H9 (cell line): ENCODE measurements at regions not wholly inside any gene's neighbourhood (a gene's known extent, or its start where the extent isn't known, plus 50 kb on each side); places are given as distances from the start of the nearest gene placed in this dataset.

Experiments used
- DNase-seq: peaks from one replicate; pipeline ENCODE4 v3.0.0-alpha.2; 2017
- H2AFZ ChIP-seq: one replicate; pipeline ENCODE4 v1.6.1; 2013; ENCODE audit warnings: mild to moderate bottlenecking, low read length, control low read depth, moderate library complexity
- H2AK5ac ChIP-seq: 2 replicates; pipeline ENCODE4 v1.6.1; 2013; ENCODE audit warnings: low read length, control low read depth, mixed read lengths; ENCODE audit not compliant: insufficient read length
- H2BK120ac ChIP-seq: one replicate; pipeline ENCODE4 v1.6.1; 2013; ENCODE audit warnings: low read depth, mild to moderate bottlenecking, low read length, control low read depth, inconsistent platforms; ENCODE audit not compliant: poor library complexity, severe bottlenecking
- H2BK12ac ChIP-seq: 2 replicates; pipeline ENCODE4 v1.6.1; 2013; ENCODE audit warnings: low read length, control low read depth, mixed read lengths, low read depth; ENCODE audit not compliant: insufficient read length
- H2BK15ac ChIP-seq: 2 replicates; pipeline ENCODE4 v1.6.1; 2013; ENCODE audit warnings: low read depth, low read length, control low read depth
- H2BK20ac ChIP-seq: one replicate; pipeline ENCODE4 v1.6.1; 2013; ENCODE audit warnings: low read depth, mild to moderate bottlenecking, low read length, control low read depth, inconsistent platforms; ENCODE audit not compliant: poor library complexity, severe bottlenecking
- H2BK5ac ChIP-seq: 2 replicates; pipeline ENCODE4 v1.6.1; 2013; ENCODE audit warnings: low read length, control low read depth, mixed read lengths; ENCODE audit not compliant: insufficient read length
- H3K14ac ChIP-seq: 2 replicates; pipeline ENCODE4 v1.6.1; 2013; ENCODE audit warnings: low read length, control low read depth; ENCODE audit not compliant: insufficient read depth
- H3K18ac ChIP-seq: 2 replicates; pipeline ENCODE4 v1.6.1; 2013; ENCODE audit warnings: low read depth, mild to moderate bottlenecking, mixed read lengths, low read length, control low read depth; ENCODE audit not compliant: insufficient read length
- H3K23ac ChIP-seq: 2 replicates; pipeline ENCODE4 v1.6.1; 2013; ENCODE audit warnings: low read length, control low read depth, mixed read lengths, low read depth; ENCODE audit not compliant: insufficient read length
- H3K23me2 ChIP-seq: 2 replicates; pipeline ENCODE4 v1.6.1; 2013; ENCODE audit warnings: low read depth, mild to moderate bottlenecking, mixed read lengths, low read length, control low read depth; ENCODE audit not compliant: insufficient read length, poor library complexity, severe bottlenecking
- H3K27ac ChIP-seq: 2 replicates; pipeline ENCODE4 v1.5.1; 2013; ENCODE audit warnings: low read length, control low read depth, mixed read lengths, low read depth; ENCODE audit not compliant: insufficient read length
- H3K27me3 ChIP-seq: 2 replicates; pipeline ENCODE4 v1.6.1; 2013; ENCODE audit warnings: low read length, control low read depth, inconsistent platforms; ENCODE audit not compliant: insufficient read depth
- H3K4ac ChIP-seq: 2 replicates; pipeline ENCODE4 v1.6.1; 2013; ENCODE audit warnings: low read depth, mild to moderate bottlenecking, control low read depth, inconsistent platforms, low read length, moderate library complexity
- H3K4me1 ChIP-seq: 2 replicates; pipeline ENCODE4 v1.6.1; 2013; ENCODE audit warnings: low read length, control low read depth, inconsistent platforms; ENCODE audit not compliant: insufficient read depth
- H3K4me2 ChIP-seq: 2 replicates; pipeline ENCODE4 v1.6.1; 2013; ENCODE audit warnings: low read length, control low read depth, mixed read lengths; ENCODE audit not compliant: insufficient read length, insufficient read depth
- H3K56ac ChIP-seq: 2 replicates; pipeline ENCODE4 v1.6.1; 2013; ENCODE audit warnings: low read depth, mild to moderate bottlenecking, mixed read lengths, low read length, control low read depth; ENCODE audit not compliant: insufficient read length
- H3K79me1 ChIP-seq: 2 replicates; pipeline ENCODE4 v1.6.1; 2013; ENCODE audit warnings: low read depth, mild to moderate bottlenecking, moderate library complexity, low read length, control low read depth, inconsistent platforms; ENCODE audit not compliant: insufficient read depth, poor library complexity, severe bottlenecking
- H3K79me2 ChIP-seq: 2 replicates; pipeline ENCODE4 v1.6.1; 2013; ENCODE audit warnings: low read length, control low read depth, inconsistent platforms; ENCODE audit not compliant: insufficient read depth
- H3K9ac ChIP-seq: 2 replicates; pipeline ENCODE4 v1.6.1; 2013; ENCODE audit warnings: low read length, control low read depth, mixed read lengths; ENCODE audit not compliant: insufficient read length; ENCODE audit errors: extremely low read depth
- H3K9me3 ChIP-seq: one replicate; pipeline ENCODE4 v1.6.1; 2013; ENCODE audit warnings: low read depth, low read length, inconsistent platforms; ENCODE audit not compliant: control insufficient read depth
- H3T11ph ChIP-seq: one replicate; pipeline ENCODE4 v1.6.1; 2013; ENCODE audit warnings: mild to moderate bottlenecking, low read length, control low read depth, inconsistent platforms
- H4K20me1 ChIP-seq: one replicate; pipeline ENCODE4 v1.6.1; 2013; ENCODE audit not compliant: control insufficient read depth, insufficient read length, insufficient read depth
- H4K5ac ChIP-seq: 2 replicates; pipeline ENCODE4 v1.6.1; 2013; ENCODE audit warnings: low read depth, mild to moderate bottlenecking, mixed read lengths, low read length, control low read depth; ENCODE audit not compliant: insufficient read length
- H4K8ac ChIP-seq: replicated peaks from 2 replicates; pipeline ENCODE4 v1.6.1; 2013; ENCODE audit warnings: low read length, control low read depth, mixed read lengths, low read depth; ENCODE audit not compliant: insufficient read length
- H4K91ac ChIP-seq: 2 replicates; pipeline ENCODE4 v1.6.1; 2013; ENCODE audit warnings: low read depth, mild to moderate bottlenecking, moderate library complexity, mixed read lengths, low read length, control low read depth; ENCODE audit not compliant: insufficient read length
- H3K27ac Mint-ChIP-seq, 3 experiments: 2 replicates in 2 of 3; 3 replicates in 1 of 3; pipeline ENCODE4 v1.8.0; 2020 to 2021; ENCODE audit warnings: mixed read lengths in 3 of 3, mild to moderate bottlenecking in 1 of 3, moderate library complexity in 1 of 3
- H3K27me3 Mint-ChIP-seq: 2 replicates; pipeline ENCODE4 v1.8.0; 2021; ENCODE audit warnings: low read depth, mild to moderate bottlenecking, moderate library complexity, mixed read lengths
- H3K36me3 Mint-ChIP-seq, 3 experiments: 2 replicates in 2 of 3; 3 replicates in 1 of 3; pipeline ENCODE4 v1.8.0; 2020 to 2021; ENCODE audit warnings: low read depth in 3 of 3, mixed read lengths in 3 of 3; ENCODE audit not compliant: insufficient read depth in 1 of 3
- H3K4me1 Mint-ChIP-seq, 2 experiments: 2 replicates each; pipeline ENCODE4 v1.8.0; 2020; ENCODE audit warnings: mixed read lengths in 2 of 2
- H3K4me3 Mint-ChIP-seq, 2 experiments: 2 replicates in 1 of 2; 3 replicates in 1 of 2; pipeline ENCODE4 v1.8.0; 2020 to 2021; ENCODE audit warnings: mild to moderate bottlenecking in 2 of 2, mixed read lengths in 2 of 2, moderate library complexity in 1 of 2
- H3K9me3 Mint-ChIP-seq, 2 experiments: 2 replicates in 1 of 2; 3 replicates in 1 of 2; pipeline ENCODE4 v1.8.0; 2020; ENCODE audit warnings: mild to moderate bottlenecking in 2 of 2, mixed read lengths in 2 of 2, moderate library complexity in 1 of 2
- WGBS: extraction: QIAGEN DNeasy Blood & Tissue Kit; methylation state at CpG from one replicate; pipeline ENCODE4 v1.1.7; 2013; ENCODE audit warnings: missing lambda C conversion rate, low lambda C conversion rate, mixed read lengths; ENCODE audit not compliant: insufficient read length; ENCODE audit errors: extremely low coverage; 5-methylcytosine and 5-hydroxymethylcytosine counted together
- TF ChIP-seq, protein P1 (sequence below): fragments of 200-600 bp; sonication (generic); conservative IDR thresholded peaks from 3 replicates; pipeline ENCODE4 v1.8.0; 2021; ENCODE audit warnings: antibody characterized with exemption, mild to moderate bottlenecking

GRCh38 chr13:56720841-56721240 is 419.9 kb upstream of the PRR20A start:
- H2BK12ac ChIP-seq = no peak overlapping the region
- no peaks in the 10 kb centered on the region for H3K9me3 ChIP-seq
- H4K5ac ChIP-seq = no peak overlapping the region
- Mint-ChIP-seq H3K9me3 (no peaks in the 10 kb centered on the region), H3K27ac (no peak overlapping the region), H3K4me3 (no peak overlapping the region), H3K4me1 (no peaks in the 10 kb centered on the region), H3K27me3 (no peaks in the 10 kb centered on the region), H3K36me3 (no peaks in the 10 kb centered on the region)
- DNase-seq = no peak
- no peak overlapping the region for H3K14ac ChIP-seq
- H3K27ac ChIP-seq = no peak overlapping the region
- no peak overlapping the region for H3K9ac ChIP-seq
- no peak overlapping the region for H3K4ac ChIP-seq
- H2BK5ac ChIP-seq = no peak overlapping the region
- H2AFZ ChIP-seq = no peak overlapping the region
- no peak overlapping the region for H4K8ac ChIP-seq
- H2BK20ac ChIP-seq = no peak overlapping the region
- H3K79me2 ChIP-seq = no peaks in the 10 kb centered on the region
- no peak overlapping the region for H3T11ph ChIP-seq
- WGBS = no CpG with 5 or more reads among the region's 1 CpG
- H3K27me3 ChIP-seq = no peaks in the 10 kb centered on the region
- no peak overlapping the region for H3K56ac ChIP-seq
- no peak overlapping the region for H3K23ac ChIP-seq
- H2BK120ac ChIP-seq = no peak overlapping the region
- TF ChIP-seq, protein P1, sequence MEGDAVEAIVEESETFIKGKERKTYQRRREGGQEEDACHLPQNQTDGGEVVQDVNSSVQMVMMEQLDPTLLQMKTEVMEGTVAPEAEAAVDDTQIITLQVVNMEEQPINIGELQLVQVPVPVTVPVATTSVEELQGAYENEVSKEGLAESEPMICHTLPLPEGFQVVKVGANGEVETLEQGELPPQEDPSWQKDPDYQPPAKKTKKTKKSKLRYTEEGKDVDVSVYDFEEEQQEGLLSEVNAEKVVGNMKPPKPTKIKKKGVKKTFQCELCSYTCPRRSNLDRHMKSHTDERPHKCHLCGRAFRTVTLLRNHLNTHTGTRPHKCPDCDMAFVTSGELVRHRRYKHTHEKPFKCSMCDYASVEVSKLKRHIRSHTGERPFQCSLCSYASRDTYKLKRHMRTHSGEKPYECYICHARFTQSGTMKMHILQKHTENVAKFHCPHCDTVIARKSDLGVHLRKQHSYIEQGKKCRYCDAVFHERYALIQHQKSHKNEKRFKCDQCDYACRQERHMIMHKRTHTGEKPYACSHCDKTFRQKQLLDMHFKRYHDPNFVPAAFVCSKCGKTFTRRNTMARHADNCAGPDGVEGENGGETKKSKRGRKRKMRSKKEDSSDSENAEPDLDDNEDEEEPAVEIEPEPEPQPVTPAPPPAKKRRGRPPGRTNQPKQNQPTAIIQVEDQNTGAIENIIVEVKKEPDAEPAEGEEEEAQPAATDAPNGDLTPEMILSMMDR = no peak
- H2BK15ac ChIP-seq = no peak overlapping the region
- H3K18ac ChIP-seq = no peak overlapping the region
- no peak overlapping the region for H2AK5ac ChIP-seq
- H3K4me2 ChIP-seq = no peak overlapping the region
- no peak overlapping the region for H4K91ac ChIP-seq
- no peaks in the 10 kb centered on the region for H4K20me1 ChIP-seq
- no peaks in the 10 kb centered on the region for H3K4me1 ChIP-seq
- H3K79me1 ChIP-seq = no peaks in the 10 kb centered on the region
- no peaks in the 10 kb centered on the region for H3K23me2 ChIP-seq
